ENCODE measurements at regions not wholly inside any gene's neighbourhood (a gene's known extent, or its start where the extent isn't known, plus 50 kb on each side); places are given as distances from the start of the nearest gene placed in this dataset.
"Not testable (repeated sequence)": the region's sequence is repeated elsewhere in the genome, so short reads cannot be mapped to it uniquely, and the experiment has no call there.

DNA sequence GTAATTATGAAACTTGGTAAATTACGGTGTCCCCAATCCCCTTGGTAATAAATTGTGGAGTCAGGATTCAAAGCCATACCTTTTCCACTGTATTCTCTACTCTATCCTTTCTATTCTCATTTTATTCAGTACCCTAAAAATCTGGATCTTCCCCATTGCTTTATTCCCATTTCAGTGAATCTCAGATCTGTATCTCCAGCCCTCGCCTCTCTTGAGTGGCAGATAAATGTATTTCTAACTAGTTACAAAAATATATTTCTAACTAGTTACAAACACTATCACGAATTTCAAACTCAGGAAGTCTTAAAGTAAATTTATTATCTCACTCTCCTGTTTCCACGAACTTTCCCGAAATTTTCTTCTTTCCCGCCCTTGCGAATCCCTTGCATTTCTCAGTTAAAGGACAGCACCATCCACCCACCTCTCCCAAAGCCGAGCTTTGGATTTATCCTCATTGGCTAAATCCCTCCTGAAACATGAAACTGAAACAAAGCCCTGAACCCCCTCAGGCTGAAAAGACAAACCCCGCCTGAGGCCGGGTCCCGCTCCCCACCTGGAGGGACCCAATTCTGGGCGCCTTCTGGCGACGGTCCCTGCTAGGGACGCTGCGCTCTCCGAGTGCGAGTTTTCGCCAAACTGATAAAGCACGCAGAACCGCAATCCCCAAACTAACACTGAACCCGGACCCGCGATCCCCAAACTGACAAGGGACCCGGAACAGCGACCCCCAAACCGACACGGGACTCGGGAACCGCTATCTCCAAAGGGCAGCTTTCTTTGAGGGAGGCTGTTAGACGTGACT lies 164.3 kb upstream of the PABPC3 start:
- DNase-seq, result no peak

DNA sequence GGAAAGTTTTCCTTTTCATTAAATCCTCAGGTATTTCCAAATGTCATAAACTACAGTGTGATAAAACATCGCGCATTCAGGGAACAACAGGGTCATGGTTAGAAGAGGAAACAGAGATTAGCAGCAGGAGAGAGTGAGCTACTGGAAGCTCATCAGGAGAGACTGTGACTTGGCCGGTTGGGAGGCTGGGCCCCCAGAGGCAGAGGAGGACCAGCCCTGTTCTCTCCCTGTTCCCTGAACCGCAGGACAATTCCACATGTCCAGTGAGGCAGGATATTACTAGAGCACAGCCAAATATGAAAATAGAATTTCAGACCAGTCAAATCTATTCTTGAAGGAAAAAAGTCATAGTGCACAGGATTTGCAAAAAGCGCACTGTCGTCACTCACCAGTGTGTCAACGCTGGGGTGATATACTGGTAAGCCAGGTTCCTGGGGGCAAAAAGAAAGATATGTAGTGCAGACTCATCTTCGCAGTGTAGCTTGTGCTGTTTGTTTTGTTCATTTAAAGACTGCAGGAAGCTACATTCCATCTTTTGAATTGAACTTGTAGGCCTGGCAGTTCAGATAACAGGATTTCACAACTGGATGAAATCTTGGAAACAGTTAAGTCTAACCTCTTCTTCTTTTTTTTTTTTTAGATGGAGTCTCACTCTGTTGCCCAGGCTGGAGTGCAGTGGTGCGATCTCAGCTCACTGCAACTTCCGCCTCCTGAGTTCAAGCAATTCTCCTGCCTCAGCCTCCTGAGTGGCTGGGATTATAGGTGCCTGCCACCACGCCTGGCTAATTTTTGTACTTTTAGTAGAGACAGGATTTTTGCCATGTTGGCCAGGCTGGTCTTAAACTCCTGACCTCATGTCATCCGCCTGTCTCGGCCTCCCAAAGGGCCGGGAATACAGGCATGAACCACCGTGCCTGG lies 162.6 kb upstream of the PABPC3 start:
- not testable (repeated sequence) for DNase-seq

GRCh38 chr13:24934024-24934385 lies 161.9 kb upstream of the PABPC3 start:
- DNase-seq, result not testable (repeated sequence)

- DNase-seq, result no peak
Measured at GRCh38 chr13:24938966-24939365, 157.0 kb upstream of the PABPC3 start.

GRCh38 chr13:24941023-24941713 lies 154.8 kb upstream of the PABPC3 start:
- DNase-seq, result not testable (repeated sequence)

DNA sequence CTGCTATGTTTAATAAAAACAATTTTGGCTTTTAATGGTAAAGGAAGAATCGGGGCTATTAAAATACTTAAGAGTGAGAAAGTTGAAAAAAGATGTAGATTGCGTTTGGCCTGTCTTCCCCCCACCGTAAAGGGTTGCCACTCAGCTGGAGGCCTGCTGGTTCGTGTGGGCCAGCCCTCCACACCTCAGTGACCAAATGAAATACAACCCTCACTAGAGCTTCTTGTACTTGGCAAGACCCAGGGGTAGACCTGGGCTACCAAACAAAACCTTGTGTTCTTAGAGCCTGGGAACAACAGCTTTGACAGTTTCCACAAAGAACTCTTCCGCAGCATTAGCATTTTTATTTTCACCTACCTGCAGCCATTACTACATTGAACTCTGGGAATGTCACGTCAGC lies 152.8 kb upstream of the PABPC3 start:
- DNase-seq, result no peak

- DNase-seq, result not testable (repeated sequence)
Measured at GRCh38 chr13:24944073-24944472, 151.9 kb upstream of the PABPC3 start.

- not testable (repeated sequence) for DNase-seq
Measured at GRCh38 chr13:24948977-24949376, 147.0 kb upstream of the PABPC3 start.

DNA sequence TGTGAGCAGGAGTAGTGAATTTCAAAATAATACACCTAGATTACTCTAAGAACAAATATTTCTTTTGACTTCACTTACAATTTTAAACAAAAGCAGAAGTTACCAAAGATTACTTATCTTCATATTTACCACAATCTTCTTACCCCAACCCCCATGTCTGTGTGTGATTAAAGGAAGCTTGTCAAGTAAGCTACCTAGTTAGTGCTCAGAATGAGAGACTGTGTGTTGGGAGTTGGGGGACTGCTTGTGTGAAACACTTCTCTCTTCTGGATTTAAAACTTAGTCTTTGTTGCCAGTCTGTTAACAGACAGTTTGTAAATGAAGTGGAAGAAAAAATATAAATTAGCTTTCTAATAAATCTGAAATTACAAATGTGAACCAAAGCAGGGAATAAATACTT lies 145.3 kb upstream of the PABPC3 start:
- not testable (repeated sequence) for DNase-seq

GRCh38 chr13:24967970-24968369 lies 128.0 kb upstream of the PABPC3 start:
- not testable (repeated sequence) for DNase-seq

DNA sequence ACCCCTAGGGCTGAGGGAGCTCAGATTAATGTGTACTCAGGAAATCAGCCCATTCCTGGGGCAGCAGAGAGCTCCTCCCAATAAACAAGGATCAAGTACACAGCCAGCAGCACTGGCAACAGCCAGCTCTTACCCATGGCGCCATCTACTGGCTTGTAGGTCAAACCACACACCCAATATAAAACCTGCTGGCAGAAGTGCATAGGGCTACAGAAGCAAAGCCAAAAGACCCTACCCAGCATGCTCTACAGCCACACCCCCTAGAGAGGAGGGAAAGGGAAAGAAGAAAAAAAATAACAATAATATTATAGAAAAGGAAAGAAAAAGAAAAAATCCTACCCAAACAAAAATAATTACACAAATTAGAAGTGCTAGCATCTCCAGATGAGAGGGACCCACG lies 127.5 kb upstream of the PABPC3 start:
- peak in 1 of 2 donors; percentile 7 for DNase-seq

DNA sequence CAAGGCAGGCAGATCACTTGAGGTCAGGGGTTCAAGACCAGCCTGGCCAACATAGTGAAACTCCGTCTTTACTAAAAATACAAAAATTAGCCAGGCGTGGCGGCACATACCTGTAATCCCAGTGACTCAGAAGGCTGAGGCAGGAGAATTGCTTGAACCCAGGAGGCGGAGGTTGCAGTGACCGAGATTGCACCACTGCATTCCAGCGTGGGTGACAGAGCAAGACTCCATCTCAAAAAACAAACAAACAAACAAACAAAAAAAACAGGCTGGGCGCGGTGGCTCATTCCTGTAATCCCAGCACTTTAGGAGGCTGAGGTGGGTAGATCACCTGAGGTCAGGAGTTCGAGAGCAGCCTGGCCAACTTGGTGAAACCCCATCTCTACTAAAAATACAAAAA lies 122.8 kb upstream of the PABPC3 start:
- DNase-seq, result not testable (repeated sequence)

DNA sequence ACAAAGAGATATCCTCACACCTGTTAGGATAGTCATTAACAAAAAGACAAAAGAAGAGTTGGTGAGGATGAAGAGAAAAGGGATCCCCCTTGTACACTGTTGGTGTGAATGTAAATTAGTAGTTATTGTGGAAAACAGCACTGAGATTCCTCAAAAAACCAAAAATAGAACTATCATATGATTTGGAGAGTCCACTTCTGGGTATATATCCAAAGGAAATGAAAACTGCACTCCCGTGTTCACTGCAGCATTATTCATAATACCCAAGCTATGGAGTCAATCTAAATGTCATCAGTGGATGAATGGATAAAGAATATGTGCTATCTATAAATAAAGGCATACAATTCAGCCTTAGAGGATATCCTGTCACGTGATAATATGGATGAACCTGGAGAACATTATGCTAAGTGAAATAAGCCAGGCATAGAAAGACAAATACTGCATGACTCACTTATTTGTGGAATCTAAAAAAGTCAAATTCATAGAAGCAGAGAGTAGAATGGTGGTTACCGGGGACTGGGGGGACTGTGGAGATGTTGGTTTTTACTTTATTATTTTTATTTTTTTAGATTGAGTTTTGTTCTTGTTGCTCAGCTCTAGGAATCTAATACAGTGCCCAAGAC lies 114.6 kb upstream of the PABPC3 start:
- DNase-seq, result not testable (repeated sequence)

- no peak for DNase-seq
Measured at GRCh38 chr13:24982333-24982999, 113.5 kb upstream of the PABPC3 start.

- DNase-seq, result no peak
Measured at GRCh38 chr13:24983094-24983493, 112.8 kb upstream of the PABPC3 start.

DNA sequence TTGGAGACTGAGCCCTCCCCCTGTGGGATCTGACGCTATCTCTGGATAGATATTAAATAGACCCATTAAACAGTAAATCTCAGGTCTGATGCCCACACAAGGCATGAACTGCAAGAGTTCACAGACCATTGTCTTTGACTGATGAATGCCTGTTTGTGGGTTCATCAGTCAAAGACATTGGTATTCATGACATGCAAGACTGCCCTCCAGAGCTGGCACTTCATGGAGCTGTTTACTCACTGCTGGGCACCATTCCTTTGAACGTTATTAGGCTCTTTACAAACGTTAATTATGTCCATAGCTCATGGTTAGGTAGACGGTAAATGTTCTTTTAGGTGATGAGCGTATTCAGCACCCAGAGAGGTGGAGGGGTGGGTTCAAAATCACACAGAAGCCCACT lies 111.8 kb upstream of the PABPC3 start:
- DNase-seq, result no peak

GRCh38 chr13:24985107-24985506 lies 110.8 kb upstream of the PABPC3 start:
- no peak for DNase-seq

- no peak for DNase-seq
Measured at GRCh38 chr13:24985896-24986295, 110.0 kb upstream of the PABPC3 start.

GRCh38 chr13:24986826-24987225 lies 109.1 kb upstream of the PABPC3 start:
- no peak for DNase-seq

- DNase-seq, result not testable (repeated sequence)
Measured at GRCh38 chr13:24989959-24990358, 106.0 kb upstream of the PABPC3 start.

DNA sequence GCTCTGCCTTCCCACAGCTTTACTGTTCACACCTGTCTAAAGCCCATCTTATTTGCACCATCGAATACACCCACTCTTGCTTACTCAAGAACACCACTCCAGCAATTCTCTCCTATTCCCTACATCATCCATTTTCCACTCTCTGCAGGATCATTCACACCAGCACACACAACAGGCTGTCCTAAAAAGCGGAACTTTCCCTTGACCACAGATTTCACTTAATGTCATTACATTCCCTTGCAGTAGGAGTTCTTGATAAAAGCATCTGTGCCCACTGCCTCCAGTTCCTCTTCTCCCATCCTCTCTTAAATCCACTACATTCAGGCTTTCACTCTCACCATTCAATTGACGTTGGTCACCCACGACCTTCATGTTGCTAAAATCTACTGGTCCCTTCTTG lies 103.0 kb upstream of the PABPC3 start:
- not testable (repeated sequence) for DNase-seq

DNA sequence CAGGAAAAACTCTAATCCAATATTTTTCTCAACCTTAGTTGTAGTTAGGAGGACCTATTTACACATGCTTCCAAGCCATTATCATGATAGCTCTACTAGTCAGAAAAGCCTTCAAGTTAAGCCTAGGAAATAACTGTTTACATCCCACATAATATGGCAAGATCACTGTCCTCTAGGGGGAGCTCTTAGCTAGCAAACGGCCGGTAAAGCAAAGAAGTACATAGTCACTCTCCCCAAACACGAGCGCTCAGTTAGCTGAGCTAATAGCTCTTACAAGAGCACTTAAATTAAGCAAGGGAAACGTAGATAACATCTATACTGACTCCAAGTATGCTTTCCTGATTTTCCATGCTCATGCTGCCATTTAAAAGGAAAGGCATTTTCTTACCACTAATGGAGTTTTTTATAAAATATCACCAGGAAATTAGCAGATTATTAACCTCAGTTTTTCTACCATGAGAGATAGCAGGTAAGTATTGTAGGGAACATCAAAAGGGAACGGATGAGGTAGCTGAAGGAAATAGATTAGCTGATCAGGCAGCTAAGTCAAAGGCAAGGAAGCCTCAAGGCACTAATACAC lies 100.6 kb upstream of the PABPC3 start:
- DNase-seq, result peak; percentile 38 to 66

Data from CD4-positive, alpha-beta T cell treated with Interleukin-1 beta for 1 hour (primary cell).